SK-N-SH treated with all-trans-retinoic acid at 6 μM for 48 hours (cell line): ENCODE measurements at regions not wholly inside any gene's neighbourhood (a gene's known extent, or its start where the extent isn't known, plus 50 kb on each side); places are given as distances from the start of the nearest gene placed in this dataset.

Experiments
- PATZ1 ChIP-seq: fragments of 250-450 bp; sonication (Bioruptor Pico); IDR thresholded peaks from 2 replicates; pipeline ENCODE4 v1.8.0; 2020; ENCODE audit warnings: mild to moderate bottlenecking, moderate library complexity, borderline replicate concordance
- RARB ChIP-seq: fragments of 250-450 bp; sonication (Bioruptor Pico); IDR thresholded peaks from 2 replicates; pipeline ENCODE4 v1.8.0; 2021; ENCODE audit warnings: mild to moderate bottlenecking, moderate library complexity
- ZFP3 ChIP-seq: fragments of 250-450 bp; sonication (Bioruptor Pico); IDR thresholded peaks from 2 replicates; pipeline ENCODE4 v1.5.0; 2020; ENCODE audit warnings: mild to moderate bottlenecking, moderate library complexity
- ZFP30 ChIP-seq: fragments of 450-650 bp; formaldehyde crosslinking; IDR thresholded peaks from 2 replicates; pipeline ENCODE4 v1.5.0; 2022; ENCODE audit warnings: mild to moderate bottlenecking, moderate library complexity
- ZNF8 ChIP-seq: fragments of 450-650 bp; formaldehyde crosslinking; IDR thresholded peaks from 2 replicates; pipeline ENCODE4 v1.5.0; 2020; ENCODE audit warnings: mild to moderate bottlenecking, moderate library complexity

GRCh38 chr13:22110368-22110767, 439.5 kb downstream of the FGF9 start:
- TF ChIP-seq ZFP30 (no peak), ZFP3 (CRISPR knock-in tag) (no peak), PATZ1 (CRISPR knock-in tag) (no peak), ZNF8 (CRISPR knock-in tag) (no peak), RARB (CRISPR knock-in tag) (no peak)
